Neural cell (in vitro differentiated cells): ENCODE measurements at regions not wholly inside any gene's neighbourhood (a gene's known extent, or its start where the extent isn't known, plus 50 kb on each side); places are given as distances from the start of the nearest gene placed in this dataset.

Experiments
- H2AFZ ChIP-seq: fragments of 200-600, 300-800 bp; sonication (generic), shearing (Covaris generic); 2 replicates; pipeline ENCODE4 v1.6.0; 2014; ENCODE audit warnings: low read depth, mild to moderate bottlenecking, antibody characterized with exemption, low read length, moderate library complexity
- H3F3A ChIP-seq: fragments of 200-600 bp; shearing (Covaris generic); 2 replicates; pipeline ENCODE4 v1.6.1; 2016; ENCODE audit warnings: mild to moderate bottlenecking, moderate library complexity, mixed read lengths, antibody characterized with exemption, low read length; ENCODE audit not compliant: insufficient read depth, poor library complexity, severe bottlenecking
- H3K27ac ChIP-seq: fragments of 200-600, 300-800 bp; sonication (generic), shearing (Covaris generic); 2 replicates; pipeline ENCODE4 v1.5.1; 2014; ENCODE audit warnings: mild to moderate bottlenecking, low read length, moderate library complexity
- H3K27me3 ChIP-seq: fragments of 300-800, 200-600 bp; sonication (generic), shearing (Covaris generic); 2 replicates; pipeline ENCODE4 v1.6.0; 2014; ENCODE audit warnings: mild to moderate bottlenecking, low read depth, low read length, moderate library complexity; ENCODE audit not compliant: insufficient read depth
- H3K36me3 ChIP-seq: fragments of 300-800, 200-600 bp; sonication (generic), shearing (Covaris generic); 2 replicates; pipeline ENCODE4 v1.5.1; 2014; ENCODE audit warnings: mild to moderate bottlenecking, antibody characterized with exemption, low read length, moderate library complexity; ENCODE audit not compliant: insufficient read depth
- H3K4me2 ChIP-seq: fragments of 300-800, 200-600 bp; sonication (generic), shearing (Covaris generic); 2 replicates; pipeline ENCODE4 v1.6.0; 2014; ENCODE audit warnings: mild to moderate bottlenecking, low read length
- H3K4me3 ChIP-seq: fragments of 300-800, 200-600 bp; sonication (generic), shearing (Covaris generic); 2 replicates; pipeline ENCODE4 v1.5.1; 2014; ENCODE audit warnings: mild to moderate bottlenecking, low read length, moderate library complexity
- H3K79me2 ChIP-seq: fragments of 200-600 bp; shearing (Covaris generic); replicated peaks from 2 replicates; pipeline ENCODE4 v1.6.0; 2014; ENCODE audit warnings: mild to moderate bottlenecking, low read length, moderate library complexity; ENCODE audit not compliant: insufficient read depth
- H3K9ac ChIP-seq: fragments of 300-800, 200-600 bp; sonication (generic), shearing (Covaris generic); 2 replicates; pipeline ENCODE4 v1.6.1; 2016; ENCODE audit warnings: mild to moderate bottlenecking, low read length, mixed read lengths
- H3K9me2 ChIP-seq: fragments of 200-600 bp; shearing (Covaris generic); 2 replicates; pipeline ENCODE4 v1.6.1; 2016; ENCODE audit warnings: mild to moderate bottlenecking, low read length, mixed read lengths; ENCODE audit not compliant: insufficient read depth
- H3K9me3 ChIP-seq: fragments of 200-600, 300-800 bp; sonication (generic), shearing (Covaris generic); 2 replicates; pipeline ENCODE4 v1.6.1; 2016; ENCODE audit warnings: mild to moderate bottlenecking, mixed run types, low read length, moderate library complexity, mixed read lengths
- H4K20me1 ChIP-seq: fragments of 200-600 bp; shearing (Covaris generic); 2 replicates; pipeline ENCODE4 v1.6.1; 2016; ENCODE audit warnings: mild to moderate bottlenecking, mixed run types; ENCODE audit not compliant: insufficient read depth
- EP300 ChIP-seq: fragments of 450-650 bp; conservative IDR thresholded peaks from 2 replicates; pipeline ENCODE4 v1.6.1; 2014; ENCODE audit warnings: antibody characterized with exemption, mild to moderate bottlenecking, moderate library complexity; ENCODE audit not compliant: poor library complexity, severe bottlenecking
- EZH2 ChIP-seq: fragments of 200-600, 300-800 bp; shearing (Covaris generic), sonication (generic); IDR thresholded peaks from 2 replicates; pipeline ENCODE4 v1.6.1; 2014; ENCODE audit warnings: antibody characterized with exemption, low read length, borderline replicate concordance, mild to moderate bottlenecking; ENCODE audit not compliant: insufficient read depth, poor library complexity, severe bottlenecking
- MXI1 ChIP-seq: fragments of 450-650 bp; conservative IDR thresholded peaks from 2 replicates; pipeline ENCODE4 v1.6.1; 2014; ENCODE audit warnings: antibody characterized with exemption, mild to moderate bottlenecking; ENCODE audit not compliant: poor library complexity, severe bottlenecking
- POLR2AphosphoS5 ChIP-seq: IDR thresholded peaks from 2 replicates; pipeline ENCODE4 v1.6.1; 2012
- RAD21 ChIP-seq: fragments of 450-650 bp; conservative IDR thresholded peaks from 2 replicates; pipeline ENCODE4 v1.6.1; 2014; ENCODE audit warnings: antibody characterized with exemption, mild to moderate bottlenecking, moderate library complexity
- REST ChIP-seq: IDR thresholded peaks from 2 replicates; pipeline ENCODE4 v1.6.1; 2012; ENCODE audit warnings: borderline replicate concordance
- SMC3 ChIP-seq: fragments of 450-650 bp; conservative IDR thresholded peaks from 2 replicates; pipeline ENCODE4 v1.6.1; 2014; ENCODE audit warnings: antibody characterized with exemption, mild to moderate bottlenecking, moderate library complexity; ENCODE audit not compliant: poor library complexity
- TAF1 ChIP-seq: IDR thresholded peaks from 2 replicates; pipeline ENCODE4 v1.6.1; 2012; ENCODE audit warnings: low read depth
- TF ChIP-seq, protein P1 (sequence below): fragments of 450-650 bp; IDR thresholded peaks from 2 replicates; pipeline ENCODE4 v1.5.1; 2014; ENCODE audit warnings: antibody characterized with exemption, mild to moderate bottlenecking, moderate library complexity; ENCODE audit not compliant: poor library complexity, severe bottlenecking

DNA sequence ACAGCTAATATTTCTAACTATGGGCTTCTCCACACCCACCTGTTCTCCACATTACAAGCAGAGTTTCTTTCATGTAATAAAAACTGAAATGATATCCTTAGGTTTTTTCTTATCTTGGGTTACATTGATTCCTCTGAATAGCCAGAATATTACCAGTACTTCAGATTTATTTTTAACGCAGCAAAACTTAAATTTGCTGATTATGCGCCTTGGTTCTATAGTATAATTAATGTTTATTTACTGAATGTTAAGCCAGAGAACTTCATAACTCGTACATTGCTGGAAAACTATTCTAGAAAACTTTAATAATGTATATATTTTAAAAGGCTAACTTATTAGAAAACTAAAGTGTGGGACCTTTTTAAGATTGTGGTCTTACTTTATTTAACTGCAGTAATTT lies 577.2 kb downstream of the PRKD1 start:
- Histone ChIP-seq H3K9me2 (no peaks in the 10 kb centered on the region), H4K20me1 (no peaks in the 10 kb centered on the region), H3K36me3 (no peaks in the 10 kb centered on the region), H3F3A (no peaks in the 10 kb centered on the region), H3K9me3 (no peaks in the 10 kb centered on the region), H3K79me2 (no peaks in the 10 kb centered on the region), H3K27me3 (no peaks in the 10 kb centered on the region), H3K4me2 (no peak overlapping the region), H3K27ac (no peak overlapping the region), H3K4me3 (no peak overlapping the region), H2AFZ (no peak overlapping the region), H3K9ac (no peak overlapping the region)
- no peak for TF ChIP-seq TAF1
- no peak for TF ChIP-seq RAD21
- no peak for TF ChIP-seq EZH2

DNA sequence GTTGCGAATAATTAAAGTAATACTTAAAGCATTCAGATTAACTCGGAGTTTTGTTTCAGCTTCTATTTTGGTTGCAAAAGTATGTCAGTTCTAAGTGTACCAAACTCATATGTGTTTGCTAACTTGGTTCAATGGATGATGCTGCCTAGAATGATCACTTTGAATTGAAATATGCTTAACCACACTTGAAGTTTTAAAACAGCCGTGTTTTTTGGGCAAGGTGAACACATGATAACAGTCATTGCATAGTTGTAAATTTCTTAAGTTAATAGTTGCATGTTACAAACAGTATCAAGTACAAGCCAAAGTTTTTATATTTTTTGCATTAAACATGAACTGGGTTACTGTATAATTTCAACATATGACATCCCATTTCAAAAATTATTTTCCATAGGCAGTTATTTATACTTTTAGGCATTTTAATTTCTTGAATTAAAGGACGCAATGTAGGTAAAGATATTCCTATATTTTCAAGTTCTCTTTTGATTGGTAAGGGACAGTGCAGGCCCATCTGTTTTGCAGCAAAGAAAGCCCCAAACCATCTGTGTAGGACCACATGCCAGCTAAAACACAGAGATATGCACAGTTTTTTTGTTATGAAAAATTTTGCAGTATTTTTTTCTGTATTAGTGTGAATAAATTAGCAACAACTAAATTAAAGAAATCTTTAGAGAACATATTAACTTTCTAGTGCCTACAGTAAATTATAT lies 575.5 kb downstream of the PRKD1 start:
- no peaks in the 10 kb centered on the region for H3K79me2 ChIP-seq
- H3K9me3 ChIP-seq, result no peaks in the 10 kb centered on the region
- no peak overlapping the region for H3K27ac ChIP-seq
- H3K4me3 ChIP-seq, result no peak overlapping the region
- no peaks in the 10 kb centered on the region for H3K27me3 ChIP-seq
- no peak overlapping the region for H3K9ac ChIP-seq
- no peaks in the 10 kb centered on the region for H4K20me1 ChIP-seq
- H3K9me2 ChIP-seq, result no peaks in the 10 kb centered on the region
- no peaks in the 10 kb centered on the region for H3K36me3 ChIP-seq
- H3K4me2 ChIP-seq, result no peak overlapping the region
- H3F3A ChIP-seq, result no peaks in the 10 kb centered on the region
- TF ChIP-seq, protein P1, sequence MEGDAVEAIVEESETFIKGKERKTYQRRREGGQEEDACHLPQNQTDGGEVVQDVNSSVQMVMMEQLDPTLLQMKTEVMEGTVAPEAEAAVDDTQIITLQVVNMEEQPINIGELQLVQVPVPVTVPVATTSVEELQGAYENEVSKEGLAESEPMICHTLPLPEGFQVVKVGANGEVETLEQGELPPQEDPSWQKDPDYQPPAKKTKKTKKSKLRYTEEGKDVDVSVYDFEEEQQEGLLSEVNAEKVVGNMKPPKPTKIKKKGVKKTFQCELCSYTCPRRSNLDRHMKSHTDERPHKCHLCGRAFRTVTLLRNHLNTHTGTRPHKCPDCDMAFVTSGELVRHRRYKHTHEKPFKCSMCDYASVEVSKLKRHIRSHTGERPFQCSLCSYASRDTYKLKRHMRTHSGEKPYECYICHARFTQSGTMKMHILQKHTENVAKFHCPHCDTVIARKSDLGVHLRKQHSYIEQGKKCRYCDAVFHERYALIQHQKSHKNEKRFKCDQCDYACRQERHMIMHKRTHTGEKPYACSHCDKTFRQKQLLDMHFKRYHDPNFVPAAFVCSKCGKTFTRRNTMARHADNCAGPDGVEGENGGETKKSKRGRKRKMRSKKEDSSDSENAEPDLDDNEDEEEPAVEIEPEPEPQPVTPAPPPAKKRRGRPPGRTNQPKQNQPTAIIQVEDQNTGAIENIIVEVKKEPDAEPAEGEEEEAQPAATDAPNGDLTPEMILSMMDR, result no peak
- TF ChIP-seq RAD21 (no peak), MXI1 (no peak), SMC3 (no peak), EP300 (no peak), EZH2 (no peak), POLR2AphosphoS5 (no peak), REST (no peak), TAF1 (no peak)
- H2AFZ ChIP-seq, result no peak overlapping the region
